Ramos (cell line): ENCODE measurements at regions not wholly inside any gene's neighbourhood (a gene's known extent, or its start where the extent isn't known, plus 50 kb on each side); places are given as distances from the start of the nearest gene placed in this dataset.
"Not testable (repeated sequence)": the region's sequence is repeated elsewhere in the genome, so short reads cannot be mapped to it uniquely, and the experiment has no call there.

Experiments
- in situ Hi-C: fragments of 300-500 bp; cut with MboI; formaldehyde crosslinking; loops from one replicate; pipeline ENCODE4 v1.14.3; 2022; ENCODE audit warnings: low sequenced_read_pairs; ENCODE audit not compliant: unreplicated experiment

DNA sequence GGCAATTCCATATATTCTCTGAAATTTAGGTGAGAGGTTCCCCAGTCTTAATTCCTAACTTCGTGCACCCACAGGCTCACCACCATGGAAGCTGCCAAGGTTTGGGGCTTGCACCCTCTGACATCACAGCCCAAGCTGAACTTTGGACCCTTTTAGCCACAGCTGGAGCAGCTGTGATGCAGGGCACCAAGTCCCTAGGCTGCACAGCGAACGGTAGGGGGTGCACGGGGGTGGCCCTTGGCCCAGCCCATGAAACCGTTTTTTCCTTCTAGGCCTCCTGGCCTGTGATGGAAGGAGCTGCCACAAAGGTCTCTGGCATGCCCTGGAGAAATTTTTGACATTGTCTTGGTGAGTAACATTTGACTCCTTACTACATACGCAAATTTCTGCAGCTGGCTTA is 251.9 kb upstream of the GRM3 start:
- in situ Hi-C loops, result no loop called here

DNA sequence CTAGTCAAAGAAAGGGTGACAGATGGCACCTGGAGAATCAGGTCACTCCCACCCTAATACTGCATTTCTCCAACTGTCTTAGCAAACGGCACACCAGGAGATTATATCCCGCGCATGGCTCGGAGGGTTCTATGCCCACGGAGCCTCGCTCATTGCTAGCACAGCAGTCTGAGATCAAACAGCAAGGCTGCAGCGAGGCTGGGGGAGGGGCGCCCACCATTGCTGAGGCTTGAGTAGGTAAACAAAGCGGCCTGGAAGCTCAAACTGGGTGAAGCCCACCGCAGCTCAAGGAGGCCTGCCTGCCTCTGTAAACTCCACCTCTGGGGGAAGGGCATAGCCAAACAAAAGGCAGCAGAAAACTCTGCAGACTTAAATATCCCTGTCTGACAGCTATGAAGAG is 268.1 kb upstream of the GRM3 start:
- in situ Hi-C loops, result not testable (repeated sequence)

- in situ Hi-C loops, result no loop called here
Observed at GRCh38 chr7:86372262-86372661, 271.4 kb upstream of the GRM3 start.

GRCh38 chr7:86366946-86367345 is 276.8 kb upstream of the GRM3 start:
- in situ Hi-C loops, result no loop called here

DNA sequence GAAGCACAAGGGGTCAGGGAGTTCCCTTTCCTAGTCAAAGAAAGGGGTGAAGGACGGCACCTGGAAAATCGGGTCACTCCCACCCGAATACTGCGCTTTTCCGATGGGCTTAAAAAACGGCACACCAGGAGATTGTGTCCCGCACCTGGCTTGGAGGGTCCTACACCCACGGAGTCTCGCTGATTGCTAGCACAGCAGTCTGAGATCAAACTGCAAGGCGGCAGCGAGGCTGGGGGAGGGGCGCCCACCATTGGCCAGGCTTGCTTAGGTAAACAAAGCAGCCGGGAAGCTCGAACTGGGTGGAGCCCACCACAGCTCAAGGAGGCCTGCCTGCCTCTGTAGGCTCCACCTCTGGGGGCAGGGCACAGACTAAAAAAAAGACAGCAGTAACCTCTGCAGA is 303.3 kb upstream of the GRM3 start:
- in situ Hi-C loops, result not testable (repeated sequence)

DNA sequence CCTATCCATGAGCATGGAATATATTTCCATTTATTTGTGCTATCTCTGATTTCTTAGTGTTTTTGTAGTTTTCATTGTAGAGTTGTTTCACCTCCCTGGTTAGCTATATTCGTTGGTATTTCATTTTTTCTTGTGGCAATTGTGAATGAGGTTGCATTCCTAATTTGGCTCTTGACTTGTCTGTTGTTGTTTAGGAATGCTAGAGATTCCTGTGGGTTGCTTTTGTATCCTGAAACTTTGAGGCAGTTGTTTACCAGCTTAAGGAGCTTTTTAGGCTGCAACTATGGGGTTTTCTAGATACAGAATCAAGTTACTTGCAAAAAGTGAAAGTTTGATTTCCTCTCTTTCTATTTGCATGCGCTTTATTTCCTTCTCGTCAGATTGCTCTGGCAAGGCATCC is 304.7 kb upstream of the GRM3 start:
- in situ Hi-C loops, result no loop called here

DNA sequence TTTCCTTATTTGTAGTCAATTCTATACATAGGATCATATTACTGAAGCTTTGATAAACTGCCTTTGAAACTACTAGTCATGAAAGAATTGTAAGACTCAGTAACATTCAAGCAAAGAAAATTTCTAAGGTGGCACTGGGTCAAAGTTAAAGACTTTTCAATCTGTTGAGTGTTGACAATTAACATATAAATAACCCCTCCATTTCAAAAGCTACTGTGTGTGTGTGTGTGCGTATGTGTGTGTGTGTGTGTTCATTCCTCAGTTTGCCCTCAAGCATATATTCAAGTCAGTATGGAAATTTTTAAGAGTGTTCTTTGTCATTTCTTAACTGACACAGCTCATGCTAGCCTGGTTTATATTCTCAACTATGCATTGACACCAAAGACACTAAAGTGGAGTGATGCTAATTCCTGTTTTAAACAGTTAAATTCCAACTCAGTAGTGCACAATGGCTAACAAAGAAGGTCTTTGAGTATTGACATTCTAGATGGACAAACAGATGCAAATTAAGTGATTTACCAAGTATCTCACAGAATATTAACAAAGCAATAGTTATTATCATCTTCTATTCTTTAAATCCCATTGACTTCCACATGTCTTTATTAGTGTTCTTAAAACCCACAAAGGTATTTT is 314.8 kb upstream of the GRM3 start:
- in situ Hi-C loops, result no loop called here

GRCh38 chr7:86326847-86327246 is 316.9 kb upstream of the GRM3 start:
- in situ Hi-C loops, result no loop called here

DNA sequence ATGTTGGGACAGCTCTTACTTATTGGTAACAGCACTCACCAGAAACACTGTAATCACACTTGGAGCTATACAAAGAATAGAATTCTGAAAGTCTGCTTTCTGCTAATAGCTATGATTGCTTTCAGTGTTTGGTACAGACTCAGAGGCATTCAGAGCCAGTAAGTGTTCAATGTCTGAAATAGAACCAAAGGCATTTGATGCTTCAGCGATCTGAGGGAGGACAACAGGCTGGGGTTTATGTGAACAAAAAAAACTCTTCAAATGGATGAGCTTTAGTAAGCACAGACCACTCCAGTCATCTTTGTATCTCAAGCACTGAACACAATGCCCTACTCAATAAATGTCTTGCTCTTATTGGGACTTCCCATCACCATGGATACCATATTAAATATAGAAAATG is 322.8 kb upstream of the GRM3 start:
- in situ Hi-C loops, result no loop called here

- in situ Hi-C loops, result no loop called here
Observed at GRCh38 chr7:86320341-86320740, 323.4 kb upstream of the GRM3 start.

GRCh38 chr7:86313842-86314241 is 329.9 kb upstream of the GRM3 start:
- in situ Hi-C loops, result no loop called here

DNA sequence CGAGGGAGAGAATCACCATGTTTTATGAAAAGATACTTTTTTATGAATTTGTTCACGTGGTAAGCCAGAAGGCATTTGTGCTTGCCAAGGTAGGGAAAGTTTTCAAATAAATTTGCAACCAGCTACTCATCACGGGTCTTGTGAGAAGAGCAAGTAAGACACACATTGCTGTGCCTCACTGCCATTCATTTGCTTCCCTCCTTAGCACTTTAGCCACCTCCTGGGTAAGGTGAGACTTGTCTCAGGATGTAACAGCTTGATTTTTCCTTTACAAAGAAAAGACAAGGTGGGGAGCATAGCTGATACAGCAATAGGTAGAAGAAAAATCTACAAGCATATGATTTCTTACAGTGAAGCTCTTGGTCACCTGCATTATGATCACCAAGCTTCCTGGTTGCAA is 342.4 kb upstream of the GRM3 start:
- in situ Hi-C loops, result no loop called here

GRCh38 chr7:86295526-86295925 is 348.2 kb upstream of the GRM3 start:
- in situ Hi-C loops, result no loop called here

- in situ Hi-C loops, result no loop called here
Observed at GRCh38 chr7:86282014-86282682, 361.6 kb upstream of the GRM3 start.

DNA sequence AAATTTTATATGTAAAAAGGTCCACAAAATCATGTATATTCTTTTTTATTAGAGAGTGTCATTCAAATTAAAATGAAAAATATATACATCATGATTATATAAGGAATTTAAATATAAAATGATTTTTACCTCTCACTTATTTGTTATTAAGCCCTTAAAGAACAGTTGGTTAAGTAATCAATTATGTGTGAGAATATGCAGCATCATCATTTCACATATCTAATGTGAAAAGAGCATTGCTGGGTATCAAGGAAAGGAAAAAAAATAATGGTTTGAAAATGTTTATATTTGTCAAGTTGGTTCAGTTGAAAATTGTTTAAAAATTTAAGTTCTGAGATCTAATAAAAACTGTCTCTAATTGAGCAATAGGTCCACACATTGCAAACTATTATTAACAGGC is 363.6 kb upstream of the GRM3 start:
- in situ Hi-C loops, result no loop called here

DNA sequence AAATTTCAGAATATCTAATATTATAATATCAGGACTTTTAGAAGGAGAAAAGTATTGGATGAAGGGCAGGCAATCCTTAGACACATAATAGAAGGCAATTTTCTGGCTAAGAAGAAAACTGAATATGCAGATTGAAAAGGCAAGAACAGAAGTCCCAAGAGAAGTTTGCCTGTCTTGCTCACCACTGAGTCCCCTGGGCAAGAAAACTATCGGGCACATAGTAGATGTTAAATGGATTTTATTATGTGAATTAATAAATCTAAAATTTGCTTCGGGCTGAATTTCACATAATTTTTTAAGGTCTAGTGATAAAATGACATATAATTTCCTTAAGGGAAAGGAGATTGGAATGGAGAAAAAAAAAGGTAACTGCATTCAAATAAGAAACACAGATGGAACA is 380.9 kb upstream of the GRM3 start:
- in situ Hi-C loops, result no loop called here

GRCh38 chr7:86257894-86258293 is 385.8 kb upstream of the GRM3 start:
- in situ Hi-C loops, result no loop called here

- in situ Hi-C loops, result no loop called here
Observed at GRCh38 chr7:86252406-86252805, 391.3 kb upstream of the GRM3 start.

- in situ Hi-C loops, result no loop called here
Observed at GRCh38 chr7:86248977-86249376, 394.7 kb upstream of the GRM3 start.

DNA sequence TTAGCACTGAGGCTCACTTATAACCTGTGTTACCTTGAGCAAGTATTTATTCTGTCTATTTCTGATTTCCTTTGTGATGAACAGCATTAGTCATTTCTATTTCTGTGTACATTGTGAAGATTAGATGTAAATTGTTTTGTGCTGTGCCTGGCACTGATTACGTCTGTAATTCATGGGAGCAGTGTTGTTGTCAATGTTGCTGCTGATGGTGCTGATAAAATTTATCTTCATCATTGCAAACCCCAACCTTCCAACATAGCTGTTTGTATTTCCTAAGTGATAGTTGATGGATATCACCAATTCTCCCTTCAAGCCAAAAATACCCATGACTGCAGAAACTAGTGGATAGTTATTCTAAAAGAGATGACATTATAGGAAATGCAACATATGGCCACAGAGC is 400.5 kb upstream of the GRM3 start:
- in situ Hi-C loops, result no loop called here

DNA sequence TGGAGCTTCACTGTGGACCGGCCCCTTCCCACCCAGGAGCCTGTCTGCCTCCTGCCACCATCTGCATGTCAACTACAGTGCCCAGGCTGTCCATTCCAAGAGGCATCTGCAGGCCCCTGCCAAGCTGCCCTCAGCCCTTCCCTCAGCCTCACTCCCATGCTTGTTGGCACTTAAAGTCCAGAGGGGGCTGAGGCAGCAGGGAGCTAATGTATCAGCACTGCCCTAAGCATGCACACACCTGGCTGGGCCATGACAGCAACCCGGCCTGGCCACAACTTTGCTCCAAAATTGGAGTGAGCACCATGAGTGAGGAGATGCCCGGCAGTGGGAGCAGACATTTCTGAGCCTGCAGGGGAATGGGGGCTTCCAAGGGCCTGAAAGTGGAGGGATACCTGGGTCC is 417.5 kb upstream of the GRM3 start:
- in situ Hi-C loops, result no loop called here

DNA sequence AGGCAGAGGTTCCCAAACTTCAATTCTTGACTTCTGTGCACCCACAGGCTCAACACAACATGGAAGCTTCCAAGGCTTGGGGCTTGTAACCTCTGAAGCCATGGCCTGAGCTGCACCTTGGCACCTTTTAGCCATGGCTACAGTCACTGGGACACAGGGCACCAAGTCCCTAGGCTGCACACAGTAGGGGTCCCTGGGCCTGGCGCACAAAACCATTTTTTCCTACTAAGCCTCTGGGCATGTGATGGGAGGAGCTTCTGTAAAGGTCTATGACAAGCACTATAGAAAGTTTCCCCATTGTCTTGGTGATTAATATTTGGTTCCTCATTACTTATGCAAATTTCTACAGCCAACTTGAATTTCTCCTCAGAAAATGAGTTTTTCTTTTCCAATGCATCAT is 420.9 kb upstream of the GRM3 start:
- in situ Hi-C loops, result no loop called here
